RWPE2 (cell line): ENCODE measurements at regions not wholly inside any gene's neighbourhood (a gene's known extent, or its start where the extent isn't known, plus 50 kb on each side); places are given as distances from the start of the nearest gene placed in this dataset.

Experiments
- ATAC-seq: fragments of 200-7000 bp; cut with Tn5 transposase; 3 replicates; pipeline ENCODE4 v1.9.1; 2021; ENCODE audit warnings: low read depth
- DNase-seq: peaks from one replicate; pipeline ENCODE4 v3.0.0-alpha.2; 2020; ENCODE audit warnings: low spot score
- H3K27ac ChIP-seq: fragments of 450-650 bp; 2 replicates; pipeline ENCODE4 v1.5.1; 2017; ENCODE audit warnings: mild to moderate bottlenecking; ENCODE audit not compliant: poor library complexity, severe bottlenecking
- H3K27me3 ChIP-seq: fragments of 250-450 bp; sonication (Bioruptor Pico); 2 replicates; pipeline ENCODE4 v1.5.1; 2021; ENCODE audit warnings: mild to moderate bottlenecking, moderate library complexity; ENCODE audit not compliant: insufficient read depth, poor library complexity, severe bottlenecking
- H3K36me3 ChIP-seq: fragments of 250-450 bp; sonication (Bioruptor Pico); 2 replicates; pipeline ENCODE4 v1.5.1; 2020; ENCODE audit warnings: low read depth, mild to moderate bottlenecking, moderate library complexity
- H3K4me1 ChIP-seq: fragments of 250-450 bp; sonication (Bioruptor Pico); 2 replicates; pipeline ENCODE4 v1.5.1; 2021; ENCODE audit warnings: mild to moderate bottlenecking, moderate library complexity; ENCODE audit not compliant: insufficient read depth, poor library complexity, severe bottlenecking
- H3K4me3 ChIP-seq: fragments of 250-450 bp; sonication (Bioruptor Pico); 2 replicates; pipeline ENCODE4 v1.5.1; 2021; ENCODE audit warnings: mild to moderate bottlenecking, moderate library complexity; ENCODE audit not compliant: severe bottlenecking
- H3K9me3 ChIP-seq: fragments of 250-450 bp; sonication (Bioruptor Pico); 2 replicates; pipeline ENCODE4 v1.5.1; 2021; ENCODE audit warnings: mild to moderate bottlenecking, moderate library complexity; ENCODE audit not compliant: severe bottlenecking
- TF ChIP-seq, protein P1 (sequence below): fragments of 450-650 bp; IDR thresholded peaks from one replicate; pipeline ENCODE4 v1.5.1; 2017; ENCODE audit warnings: mild to moderate bottlenecking, moderate library complexity; ENCODE audit not compliant: poor library complexity, severe bottlenecking

GRCh38 chr5:106152569-106152968 lies 1518.2 kb downstream of the EFNA5 start:
- H3K27ac ChIP-seq: no peak overlapping the region
- DNase-seq (no peak), ATAC-seq (no peak)
- H3K36me3 ChIP-seq: no peaks in the 10 kb centered on the region
- H3K9me3 ChIP-seq: no peaks in the 10 kb centered on the region
- H3K4me3 ChIP-seq: no peak overlapping the region
- H3K27me3 ChIP-seq: no peaks in the 10 kb centered on the region
- no peaks in the 10 kb centered on the region for H3K4me1 ChIP-seq
- TF ChIP-seq, protein P1, sequence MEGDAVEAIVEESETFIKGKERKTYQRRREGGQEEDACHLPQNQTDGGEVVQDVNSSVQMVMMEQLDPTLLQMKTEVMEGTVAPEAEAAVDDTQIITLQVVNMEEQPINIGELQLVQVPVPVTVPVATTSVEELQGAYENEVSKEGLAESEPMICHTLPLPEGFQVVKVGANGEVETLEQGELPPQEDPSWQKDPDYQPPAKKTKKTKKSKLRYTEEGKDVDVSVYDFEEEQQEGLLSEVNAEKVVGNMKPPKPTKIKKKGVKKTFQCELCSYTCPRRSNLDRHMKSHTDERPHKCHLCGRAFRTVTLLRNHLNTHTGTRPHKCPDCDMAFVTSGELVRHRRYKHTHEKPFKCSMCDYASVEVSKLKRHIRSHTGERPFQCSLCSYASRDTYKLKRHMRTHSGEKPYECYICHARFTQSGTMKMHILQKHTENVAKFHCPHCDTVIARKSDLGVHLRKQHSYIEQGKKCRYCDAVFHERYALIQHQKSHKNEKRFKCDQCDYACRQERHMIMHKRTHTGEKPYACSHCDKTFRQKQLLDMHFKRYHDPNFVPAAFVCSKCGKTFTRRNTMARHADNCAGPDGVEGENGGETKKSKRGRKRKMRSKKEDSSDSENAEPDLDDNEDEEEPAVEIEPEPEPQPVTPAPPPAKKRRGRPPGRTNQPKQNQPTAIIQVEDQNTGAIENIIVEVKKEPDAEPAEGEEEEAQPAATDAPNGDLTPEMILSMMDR: no peak

DNA sequence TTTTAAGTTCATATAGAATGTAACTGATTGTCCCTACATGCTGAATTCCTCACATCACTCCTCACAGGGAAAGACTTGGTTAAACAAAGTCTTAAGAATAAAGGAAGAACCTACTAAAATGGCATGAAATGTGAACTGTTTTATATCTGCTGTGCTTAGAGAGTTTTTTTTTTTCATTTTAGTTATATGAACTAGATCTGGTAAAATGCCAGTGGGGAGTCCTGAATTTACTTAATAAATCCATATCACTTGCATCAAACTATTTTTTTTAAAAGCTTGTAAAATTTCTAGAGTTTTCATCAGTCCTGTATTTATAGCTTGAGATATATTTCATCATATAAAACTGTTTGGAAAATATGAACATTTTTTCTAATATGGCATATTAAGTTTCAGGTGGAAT lies 1528.6 kb downstream of the EFNA5 start:
- DNase-seq (no peak), ATAC-seq (no peak)
- Histone ChIP-seq H3K4me1 (no peaks in the 10 kb centered on the region), H3K9me3 (no peaks in the 10 kb centered on the region), H3K27me3 (no peaks in the 10 kb centered on the region), H3K4me3 (no peak overlapping the region), H3K36me3 (no peaks in the 10 kb centered on the region), H3K27ac (no peak overlapping the region)
- TF ChIP-seq, protein P1: no peak

DNA sequence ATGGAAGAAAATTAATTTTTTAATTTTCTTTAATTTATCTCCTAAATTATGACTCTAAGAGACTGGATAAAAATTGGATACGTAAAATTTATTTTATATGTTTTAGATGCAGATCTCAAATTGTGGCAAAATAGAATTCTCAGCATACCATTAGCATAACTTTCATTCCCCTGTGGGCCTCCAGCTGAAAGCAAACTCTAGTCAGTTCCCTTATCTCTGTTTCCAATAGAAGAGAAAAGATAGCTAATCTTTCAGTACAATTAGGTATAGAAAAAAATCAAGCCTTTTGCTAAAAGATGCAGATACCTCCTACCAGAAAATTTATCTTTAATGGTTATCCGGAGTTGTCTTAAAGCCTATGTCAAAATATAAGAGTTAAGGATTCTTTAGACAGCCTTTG lies 1530.6 kb downstream of the EFNA5 start:
- H3K9me3 ChIP-seq: no peaks in the 10 kb centered on the region
- no peak overlapping the region for H3K27ac ChIP-seq
- ATAC-seq (no peak), DNase-seq (no peak)
- H3K4me1 ChIP-seq: no peaks in the 10 kb centered on the region
- no peaks in the 10 kb centered on the region for H3K27me3 ChIP-seq
- H3K36me3 ChIP-seq: no peaks in the 10 kb centered on the region
- H3K4me3 ChIP-seq: no peak overlapping the region
- TF ChIP-seq, protein P1: no peak

DNA sequence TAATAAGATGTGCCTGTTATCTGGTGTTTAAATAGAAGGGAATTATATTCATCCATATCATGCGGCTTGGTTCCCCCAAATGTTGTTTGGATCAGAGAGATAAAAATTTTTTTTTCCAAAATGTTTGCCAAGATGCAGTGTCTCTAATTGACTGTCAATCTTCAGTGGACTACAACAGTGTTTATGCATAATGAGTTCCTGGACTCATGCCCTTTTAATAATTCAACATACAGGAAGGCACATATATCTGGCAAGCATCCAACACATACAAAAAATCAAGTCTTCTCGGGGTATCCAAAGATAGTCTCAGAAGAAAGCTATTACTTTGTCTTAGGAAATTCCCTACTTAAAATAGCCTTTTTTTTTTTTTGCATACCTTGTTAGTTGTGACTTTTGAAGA lies 1534.7 kb downstream of the EFNA5 start:
- ATAC-seq (no peak), DNase-seq (no peak)
- Histone ChIP-seq H3K27me3 (no peaks in the 10 kb centered on the region), H3K9me3 (no peaks in the 10 kb centered on the region), H3K4me3 (no peak overlapping the region), H3K36me3 (no peaks in the 10 kb centered on the region), H3K27ac (no peak overlapping the region), H3K4me1 (no peaks in the 10 kb centered on the region)
- TF ChIP-seq, protein P1: no peak

DNA sequence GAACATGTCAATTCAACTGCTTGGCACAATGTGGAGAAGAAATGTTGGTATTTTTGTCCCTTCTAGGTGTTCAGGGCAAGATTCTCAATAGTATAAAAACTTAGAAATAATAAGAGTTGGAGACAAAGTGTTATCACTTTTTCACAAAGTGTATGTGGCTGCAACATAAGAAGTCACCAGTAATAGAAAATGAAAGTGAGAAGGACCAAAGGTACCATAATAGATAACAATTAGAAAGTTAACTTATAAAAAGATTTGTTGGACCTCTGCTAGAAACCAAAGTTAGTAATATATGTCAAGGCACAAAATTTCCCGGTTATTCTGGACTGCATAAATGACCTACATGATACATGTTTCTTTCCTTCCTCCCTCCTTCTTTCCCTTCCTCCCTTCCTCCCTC lies 1535.3 kb downstream of the EFNA5 start:
- Histone ChIP-seq H3K4me3 (no peak overlapping the region), H3K27me3 (no peaks in the 10 kb centered on the region), H3K4me1 (no peaks in the 10 kb centered on the region), H3K27ac (no peak overlapping the region), H3K36me3 (no peaks in the 10 kb centered on the region), H3K9me3 (no peaks in the 10 kb centered on the region)
- TF ChIP-seq, protein P1: no peak
- no peak for ATAC-seq
- no peak for DNase-seq
